ENCODE measurements at regions not wholly inside any gene's neighbourhood (a gene's known extent, or its start where the extent isn't known, plus 50 kb on each side); places are given as distances from the start of the nearest gene placed in this dataset.

GRCh38 chr20:11753155-11753554 lies 164.5 kb upstream of the BTBD3 start:
- Histone ChIP-seq H3K9me3 (no peaks in the 10 kb centered on the region), H3K4me3 (no peak overlapping the region), H3K27ac (no peak overlapping the region), H3K36me3 (no peaks in the 10 kb centered on the region), H3K4me1 (no peaks in the 10 kb centered on the region), H3K27me3 (no peaks in the 10 kb centered on the region)
- DNase-seq, result no peak
- TF ChIP-seq, protein P1, sequence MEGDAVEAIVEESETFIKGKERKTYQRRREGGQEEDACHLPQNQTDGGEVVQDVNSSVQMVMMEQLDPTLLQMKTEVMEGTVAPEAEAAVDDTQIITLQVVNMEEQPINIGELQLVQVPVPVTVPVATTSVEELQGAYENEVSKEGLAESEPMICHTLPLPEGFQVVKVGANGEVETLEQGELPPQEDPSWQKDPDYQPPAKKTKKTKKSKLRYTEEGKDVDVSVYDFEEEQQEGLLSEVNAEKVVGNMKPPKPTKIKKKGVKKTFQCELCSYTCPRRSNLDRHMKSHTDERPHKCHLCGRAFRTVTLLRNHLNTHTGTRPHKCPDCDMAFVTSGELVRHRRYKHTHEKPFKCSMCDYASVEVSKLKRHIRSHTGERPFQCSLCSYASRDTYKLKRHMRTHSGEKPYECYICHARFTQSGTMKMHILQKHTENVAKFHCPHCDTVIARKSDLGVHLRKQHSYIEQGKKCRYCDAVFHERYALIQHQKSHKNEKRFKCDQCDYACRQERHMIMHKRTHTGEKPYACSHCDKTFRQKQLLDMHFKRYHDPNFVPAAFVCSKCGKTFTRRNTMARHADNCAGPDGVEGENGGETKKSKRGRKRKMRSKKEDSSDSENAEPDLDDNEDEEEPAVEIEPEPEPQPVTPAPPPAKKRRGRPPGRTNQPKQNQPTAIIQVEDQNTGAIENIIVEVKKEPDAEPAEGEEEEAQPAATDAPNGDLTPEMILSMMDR (IDR thresholded peaks at IDR 0.05), result no peak
- no peak for TF ChIP-seq POLR2A (IDR thresholded peaks at IDR 0.05)

DNA sequence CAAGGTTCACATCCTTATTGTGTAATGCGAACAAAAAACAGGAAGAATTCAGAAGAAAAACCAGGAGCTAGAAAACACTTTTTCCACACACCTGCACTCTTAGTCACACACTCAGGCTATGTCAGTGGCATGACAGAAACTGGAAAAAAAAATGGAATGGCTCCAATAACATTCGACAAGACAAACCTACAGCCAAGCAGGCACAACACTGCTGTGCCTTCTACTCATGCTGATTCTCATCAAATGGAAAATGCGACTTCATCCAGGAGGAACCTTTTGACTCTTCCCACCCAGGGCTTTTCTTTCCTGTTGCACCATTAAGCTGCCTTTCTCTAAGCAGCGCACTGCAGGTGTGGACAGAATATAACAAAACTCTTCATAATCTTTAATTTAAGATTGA lies 163.2 kb upstream of the BTBD3 start:
- DNase-seq, result no peak
- H3K4me1 ChIP-seq, result no peaks in the 10 kb centered on the region
- H3K36me3 ChIP-seq, result no peaks in the 10 kb centered on the region
- no peak for TF ChIP-seq POLR2A (IDR thresholded peaks at IDR 0.05)
- H3K9me3 ChIP-seq, result no peaks in the 10 kb centered on the region
- no peak overlapping the region for H3K4me3 ChIP-seq
- no peak overlapping the region for H3K27ac ChIP-seq
- no peaks in the 10 kb centered on the region for H3K27me3 ChIP-seq

GRCh38 chr20:11755071-11755841 lies 162.4 kb upstream of the BTBD3 start:
- Histone ChIP-seq H3K27me3 (no peaks in the 10 kb centered on the region), H3K9me3 (no peaks in the 10 kb centered on the region), H3K27ac (no peak overlapping the region), H3K36me3 (no peaks in the 10 kb centered on the region), H3K4me3 (no peak overlapping the region), H3K4me1 (no peaks in the 10 kb centered on the region)
- TF ChIP-seq POLR2A (IDR thresholded peaks at IDR 0.05), result no peak
- TF ChIP-seq, protein P1 (IDR thresholded peaks at IDR 0.05), result no peak
- DNase-seq, result no peak

DNA sequence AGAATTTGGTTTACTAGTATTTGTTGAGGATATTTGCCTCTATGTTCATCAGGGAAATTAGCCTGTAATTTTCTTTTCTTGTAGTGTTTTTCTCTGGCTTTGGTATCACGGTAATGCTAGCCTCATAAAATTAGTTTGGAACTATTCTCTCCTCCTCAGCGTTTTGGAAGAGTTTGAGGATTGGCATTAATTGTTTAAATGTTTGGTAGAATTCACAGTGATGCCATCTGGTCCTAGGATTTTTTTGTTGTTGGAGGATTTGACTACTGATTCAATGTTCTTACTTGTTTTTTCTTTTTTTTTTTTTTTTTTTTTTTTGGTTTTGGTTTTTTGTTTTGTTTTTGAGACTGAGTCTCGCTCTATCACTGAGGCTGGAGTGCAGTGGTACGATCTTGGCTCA lies 156.2 kb upstream of the BTBD3 start:
- TF ChIP-seq, protein P1 (IDR thresholded peaks at IDR 0.05), result no peak
- no peak for TF ChIP-seq POLR2A (IDR thresholded peaks at IDR 0.05)
- H3K27ac ChIP-seq, result no peak overlapping the region
- H3K9me3 ChIP-seq, result no peaks in the 10 kb centered on the region
- no peaks in the 10 kb centered on the region for H3K36me3 ChIP-seq
- no peak for DNase-seq
- no peaks in the 10 kb centered on the region for H3K27me3 ChIP-seq
- no peak overlapping the region for H3K4me3 ChIP-seq
- H3K4me1 ChIP-seq, result no peaks in the 10 kb centered on the region

DNA sequence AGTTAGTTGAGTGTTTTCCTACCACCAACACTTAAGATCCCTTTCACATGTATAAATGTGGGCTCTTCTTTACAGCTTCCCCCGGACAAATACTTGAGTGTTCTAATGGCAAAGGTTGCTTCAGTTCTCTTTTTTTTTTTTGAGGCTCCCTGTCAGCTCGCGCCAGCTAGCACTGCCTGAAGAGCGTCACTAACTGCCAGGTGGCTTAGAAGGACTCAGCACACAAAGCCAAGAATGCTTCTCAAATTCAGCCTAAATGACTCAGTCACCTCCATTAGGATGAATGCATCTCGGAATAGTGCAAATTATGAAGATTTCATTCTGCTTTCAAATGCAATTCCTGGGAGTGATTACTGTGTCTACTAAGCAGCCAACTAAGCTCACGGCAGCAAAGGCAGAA lies 150.7 kb upstream of the BTBD3 start:
- Histone ChIP-seq H3K4me3 (no peak overlapping the region), H3K36me3 (no peaks in the 10 kb centered on the region), H3K9me3 (no peaks in the 10 kb centered on the region), H3K4me1 (no peaks in the 10 kb centered on the region), H3K27ac (no peak overlapping the region), H3K27me3 (no peaks in the 10 kb centered on the region)
- TF ChIP-seq POLR2A (IDR thresholded peaks at IDR 0.05), result no peak
- TF ChIP-seq, protein P1 (IDR thresholded peaks at IDR 0.05), result no peak
- no peak for DNase-seq

DNA sequence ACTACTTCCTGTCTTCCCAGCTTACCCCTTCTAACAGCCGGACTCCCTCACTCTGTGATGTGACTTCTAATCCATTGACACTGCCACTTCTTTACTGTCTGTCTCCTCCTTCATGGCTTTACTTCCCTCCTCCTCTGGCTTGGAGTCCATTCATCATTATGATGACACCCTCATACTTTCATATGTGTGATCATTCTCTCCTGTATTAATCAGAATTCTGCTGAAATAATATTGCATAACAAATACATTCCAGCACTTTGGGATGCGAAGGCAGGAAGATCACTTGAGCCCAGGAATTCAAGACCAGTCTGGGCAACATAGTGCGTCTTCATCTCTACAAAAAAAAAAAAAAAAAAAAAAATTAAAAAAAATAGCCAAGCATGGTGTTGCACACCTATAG lies 147.9 kb upstream of the BTBD3 start:
- TF ChIP-seq, protein P1 (IDR thresholded peaks at IDR 0.05), result no peak
- TF ChIP-seq POLR2A (IDR thresholded peaks at IDR 0.05), result no peak
- H3K36me3 ChIP-seq, result no peaks in the 10 kb centered on the region
- no peaks in the 10 kb centered on the region for H3K27me3 ChIP-seq
- no peaks in the 10 kb centered on the region for H3K4me1 ChIP-seq
- no peak overlapping the region for H3K27ac ChIP-seq
- no peak for DNase-seq
- no peaks in the 10 kb centered on the region for H3K9me3 ChIP-seq
- no peak overlapping the region for H3K4me3 ChIP-seq

Measured in Peyer's patch (tissue), 4 donors.